ENCODE measurements at regions not wholly inside any gene's neighbourhood (a gene's known extent, or its start where the extent isn't known, plus 50 kb on each side); places are given as distances from the start of the nearest gene placed in this dataset.

DNA sequence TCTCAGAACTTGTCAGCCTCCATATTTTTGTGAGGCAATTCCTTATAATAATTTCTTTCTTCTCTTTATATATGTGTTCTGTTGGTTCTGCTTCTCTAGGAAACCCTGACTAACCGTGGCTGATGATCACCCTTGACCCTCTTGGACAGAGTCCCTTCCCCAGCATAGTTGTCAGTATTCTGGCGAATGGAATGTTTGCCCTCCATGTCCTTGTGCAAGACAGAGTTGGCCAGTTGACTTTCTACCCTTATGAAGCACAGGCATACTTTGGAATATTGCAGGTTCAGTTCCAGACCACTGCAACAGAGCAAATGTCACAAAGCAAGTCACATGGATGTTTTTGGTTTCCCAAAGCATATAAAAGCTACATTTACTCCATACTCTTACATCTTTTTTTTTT, 297.7 kb upstream of the SHH start:
- TF ChIP-seq EZH2 (IDR thresholded peaks at IDR 0.05; ENCODE audit: insufficient read depth, poor library complexity, severe bottlenecking) = no peak
- TF ChIP-seq EZH2phosphoT487 (IDR thresholded peaks at IDR 0.05; ENCODE audit: insufficient read depth, low read depth) = no peak

Measured in GM23248 (cell line).